Stimulated activated CD8-positive, alpha-beta memory T cell treated with anti-CD3 and anti-CD28 coated beads, Interleukin-15, amount 100 ng/mL, for 24 hours (primary cell): ENCODE measurements at regions not wholly inside any gene's neighbourhood (a gene's known extent, or its start where the extent isn't known, plus 50 kb on each side); places are given as distances from the start of the nearest gene placed in this dataset.
"Not testable (repeated sequence)": the region's sequence is repeated elsewhere in the genome, so short reads cannot be mapped to it uniquely, and the experiment has no call there.

Source experiments
- DNase-seq: peaks from one replicate; pipeline ENCODE4 v3.0.0-alpha.2; 2020; ENCODE audit warnings: low read depth

GRCh38 chr20:33908336-33908735 lies 85.4 kb upstream of the RALY start:
- DNase-seq = no peak

DNA sequence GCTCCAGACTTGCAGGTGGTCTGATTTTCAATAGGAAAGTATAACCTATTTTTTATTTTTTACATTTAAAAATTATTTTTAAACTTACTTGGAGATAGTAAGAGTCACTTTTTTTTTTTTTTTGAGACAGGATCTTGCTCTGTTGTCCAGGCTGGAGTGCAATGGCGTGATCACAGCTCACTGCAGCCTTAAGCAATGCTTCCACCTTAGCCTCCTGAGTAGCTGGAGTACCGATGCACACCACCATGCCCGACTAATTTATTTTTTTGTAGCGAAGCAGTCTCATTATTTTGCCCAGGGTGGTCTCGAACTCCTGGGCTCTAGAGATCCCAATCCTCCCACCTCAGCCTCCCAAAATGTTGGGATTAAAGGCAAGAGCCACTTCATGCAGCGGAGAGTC lies 84.8 kb upstream of the RALY start:
- no peak for DNase-seq

GRCh38 chr20:33909331-33909921 lies 84.3 kb upstream of the RALY start:
- no peak for DNase-seq

DNA sequence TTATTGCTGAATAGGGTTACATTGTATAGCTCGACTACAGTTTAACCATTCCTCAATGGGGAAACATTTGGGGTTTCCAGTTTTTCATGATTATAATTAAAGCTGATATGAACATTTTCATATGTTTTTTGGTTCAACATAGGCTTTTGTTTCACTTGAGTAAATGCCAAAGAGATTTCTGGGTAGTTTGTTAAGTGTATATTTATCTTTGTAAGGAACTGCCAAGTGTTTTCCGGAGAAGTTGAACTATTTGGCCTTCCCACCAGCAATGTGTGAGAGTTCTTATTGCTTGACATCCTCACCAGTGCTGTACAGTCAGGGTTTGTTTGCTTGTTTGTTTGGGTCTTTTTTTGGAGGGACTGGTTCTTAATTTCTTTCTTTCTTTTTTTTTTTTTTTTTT lies 83.7 kb upstream of the RALY start:
- DNase-seq = no peak

GRCh38 chr20:33910529-33911327 lies 83.0 kb upstream of the RALY start:
- no peak for DNase-seq

DNA sequence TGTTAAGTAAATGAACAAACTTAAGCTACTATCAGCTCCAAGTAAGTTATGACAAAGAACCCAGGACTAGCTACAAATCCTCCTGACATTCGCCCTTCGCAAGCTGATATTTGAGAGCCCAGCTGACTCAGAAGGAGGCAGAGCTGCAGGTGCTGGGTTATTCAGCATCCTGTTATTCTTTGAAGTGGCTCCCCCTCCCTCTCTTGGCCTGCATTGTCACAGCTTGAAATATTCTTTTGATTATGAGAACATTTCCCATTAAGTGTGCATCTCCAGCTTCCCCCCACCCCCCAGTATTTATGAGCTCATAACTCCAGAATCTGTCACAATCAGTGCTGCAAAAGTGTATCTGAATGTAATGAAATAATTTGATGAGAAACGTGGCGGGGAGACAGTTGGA lies 78.8 kb upstream of the RALY start:
- no peak for DNase-seq

- peak; percentile 33 for DNase-seq
Measured at GRCh38 chr20:33915726-33916331, 77.9 kb upstream of the RALY start.

DNA sequence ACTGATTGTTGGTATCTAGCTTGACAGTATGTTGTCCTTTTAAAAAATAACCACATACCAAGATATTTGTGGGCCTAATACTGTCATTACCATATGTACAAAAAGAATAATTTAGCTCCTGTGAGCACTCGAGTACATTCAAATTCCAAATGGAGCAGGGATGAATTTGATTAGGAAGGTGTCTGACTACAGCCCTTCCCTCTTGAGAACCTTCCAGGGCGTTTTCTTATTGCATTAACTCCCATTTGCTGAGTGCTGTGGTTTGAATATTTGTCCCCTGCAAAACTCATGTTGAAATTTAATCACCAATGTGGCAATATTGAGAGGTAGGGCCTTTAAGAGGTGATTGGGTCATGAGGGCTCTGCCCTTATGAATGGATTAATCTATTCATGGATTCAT lies 76.9 kb upstream of the RALY start:
- no peak for DNase-seq

DNA sequence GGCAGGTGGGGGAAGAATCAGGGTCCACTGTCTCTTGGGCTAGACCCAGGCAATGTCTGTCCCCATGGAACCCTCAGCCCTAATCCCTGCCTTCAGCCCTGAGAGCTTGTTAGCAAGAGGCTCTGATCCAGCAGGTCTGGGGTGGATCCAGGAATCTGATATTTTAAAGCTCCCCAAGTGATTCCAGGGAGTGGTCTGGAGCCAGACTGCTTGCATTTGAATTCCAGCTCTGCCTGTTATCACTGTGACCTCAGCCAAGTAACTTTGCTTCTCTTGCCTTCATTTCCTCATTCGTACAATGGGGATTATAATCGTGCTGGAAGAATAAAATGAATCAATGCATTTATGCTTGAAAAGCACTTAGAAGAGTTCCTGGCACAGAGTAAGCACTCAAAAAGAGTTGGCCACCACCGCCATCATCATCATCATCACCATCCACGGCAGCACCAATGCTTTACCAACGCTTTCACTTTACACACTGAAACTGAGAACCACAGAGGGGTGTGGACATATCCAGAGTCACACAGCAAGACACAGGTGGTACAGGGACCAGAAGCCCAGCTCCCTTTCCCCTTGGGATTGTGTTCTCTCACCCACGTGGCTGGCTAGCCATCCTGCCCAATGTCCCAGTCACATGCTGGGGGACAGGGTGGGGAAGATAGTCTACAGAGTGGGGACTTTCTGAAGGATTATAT lies 75.7 kb upstream of the RALY start:
- no peak for DNase-seq

- DNase-seq = no peak
Measured at GRCh38 chr20:33918662-33919061, 75.0 kb upstream of the RALY start.

- DNase-seq = no peak
Measured at GRCh38 chr20:33919653-33920052, 74.1 kb upstream of the RALY start.

- DNase-seq = no peak
Measured at GRCh38 chr20:33922224-33922623, 71.5 kb upstream of the RALY start.

- no peak for DNase-seq
Measured at GRCh38 chr20:33923740-33924139, 70.0 kb upstream of the RALY start.

GRCh38 chr20:33925867-33926266 lies 67.8 kb upstream of the RALY start:
- no peak for DNase-seq

- no peak for DNase-seq
Measured at GRCh38 chr20:33926425-33926824, 67.3 kb upstream of the RALY start.

DNA sequence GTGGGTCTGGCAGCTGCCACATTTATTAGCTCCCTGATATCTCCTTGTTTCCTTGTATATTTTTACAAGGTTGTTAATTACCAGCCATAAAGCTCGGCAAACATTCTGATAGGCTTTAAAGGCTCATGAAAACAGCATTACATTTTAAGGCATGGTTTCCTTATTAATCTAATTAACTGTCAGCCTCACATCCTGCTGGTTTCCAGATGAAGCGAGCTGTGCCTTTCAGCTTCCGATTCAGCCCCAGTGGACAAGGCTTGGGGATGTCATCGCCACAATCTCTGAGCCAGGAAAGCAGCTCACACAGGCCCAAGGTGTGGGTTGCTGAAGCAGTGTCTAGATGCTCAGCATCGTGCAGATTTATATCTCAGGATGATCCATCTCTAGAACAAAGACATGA lies 66.0 kb upstream of the RALY start:
- no peak for DNase-seq

DNA sequence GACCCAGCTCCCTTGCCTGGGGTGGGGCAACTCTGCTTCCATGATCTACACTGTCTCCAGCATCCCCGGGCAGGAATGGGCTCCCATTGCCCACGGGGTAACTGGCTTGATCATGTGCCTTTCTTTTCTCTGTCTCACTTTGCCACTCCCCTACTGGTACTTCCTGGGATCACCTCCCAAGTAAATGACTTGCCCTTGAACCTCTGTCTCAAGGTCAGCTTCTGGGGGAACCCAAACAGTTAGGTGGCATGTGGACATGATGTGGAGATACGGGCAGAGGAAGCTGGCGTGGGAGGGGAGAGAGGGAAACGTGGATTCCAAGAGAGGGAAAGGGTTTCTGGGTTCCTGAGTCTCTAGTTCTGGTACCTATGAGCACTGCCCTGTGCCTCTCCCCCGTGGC lies 63.8 kb upstream of the RALY start:
- DNase-seq = no peak

GRCh38 chr20:33933469-33933909 lies 60.2 kb upstream of the RALY start:
- DNase-seq = peak; percentile 16

GRCh38 chr20:33936656-33937055 lies 57.1 kb upstream of the RALY start:
- DNase-seq = no peak

DNA sequence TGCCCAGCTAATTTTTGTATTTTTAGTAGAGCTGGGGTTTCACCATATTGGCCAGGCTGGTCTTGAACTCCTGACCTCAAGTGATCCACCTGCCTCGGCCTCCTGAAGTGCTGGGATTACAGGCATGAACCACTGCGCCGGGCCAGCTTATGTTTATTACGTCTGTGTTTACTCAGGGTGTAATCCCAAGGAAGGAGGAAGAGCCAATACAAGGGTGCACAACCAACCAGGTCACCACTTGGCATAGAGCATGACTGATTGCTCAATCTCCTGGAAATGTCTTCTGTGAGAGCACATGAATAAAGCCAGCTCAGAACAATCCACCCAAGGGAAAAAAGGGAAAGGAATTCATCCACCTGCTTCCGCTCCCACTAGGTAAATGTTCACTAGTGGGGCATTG lies 54.7 kb upstream of the RALY start:
- not testable (repeated sequence) for DNase-seq

- DNase-seq = no peak
Measured at GRCh38 chr20:33940666-33941065, 53.0 kb upstream of the RALY start.
